Stimulated activated naive CD8-positive, alpha-beta T cell treated with anti-CD3 and anti-CD28 coated beads, Interleukin-15, Interleukin-2, amounts not matched to agents 100 ng/mL and 50 ng/mL, for 24 hours (primary cell): ENCODE measurements at regions not wholly inside any gene's neighbourhood (a gene's known extent, or its start where the extent isn't known, plus 50 kb on each side); places are given as distances from the start of the nearest gene placed in this dataset.

Source experiments
- H3K27ac Mint-ChIP-seq: one replicate; pipeline ENCODE4 v1.8.0; 2021; ENCODE audit warnings: mild to moderate bottlenecking, mixed read lengths
- H3K27me3 Mint-ChIP-seq: one replicate; pipeline ENCODE4 v1.8.0; 2021; ENCODE audit warnings: mixed read lengths
- H3K36me3 Mint-ChIP-seq: one replicate; pipeline ENCODE4 v1.8.0; 2021; ENCODE audit warnings: low read depth, mixed read lengths
- H3K4me1 Mint-ChIP-seq: one replicate; pipeline ENCODE4 v1.8.0; 2021; ENCODE audit warnings: low read depth, mixed read lengths
- H3K4me3 Mint-ChIP-seq: one replicate; pipeline ENCODE4 v1.8.0; 2021; ENCODE audit warnings: mild to moderate bottlenecking, mixed read lengths
- H3K9me3 Mint-ChIP-seq: one replicate; pipeline ENCODE4 v1.8.0; 2021; ENCODE audit warnings: mixed read lengths

GRCh38 chr5:154573011-154573410 lies 95.0 kb upstream of the HAND1 start:
- Mint-ChIP-seq H3K36me3 (no peaks in the 10 kb centered on the region), H3K9me3 (no peaks in the 10 kb centered on the region), H3K27ac (no peak overlapping the region), H3K4me3 (no peak overlapping the region), H3K4me1 (no peaks in the 10 kb centered on the region), H3K27me3 (peaks cover 28% of the 10 kb centered on the region)

- Mint-ChIP-seq H3K4me1 (no peaks in the 10 kb centered on the region), H3K4me3 (no peak overlapping the region), H3K9me3 (no peaks in the 10 kb centered on the region), H3K27me3 (peaks cover 23% of the 10 kb centered on the region), H3K27ac (no peak overlapping the region), H3K36me3 (no peaks in the 10 kb centered on the region)
Measured at GRCh38 chr5:154571325-154572035, 93.5 kb upstream of the HAND1 start.

- Mint-ChIP-seq H3K27me3 (peaks cover 21% of the 10 kb centered on the region), H3K4me1 (no peaks in the 10 kb centered on the region), H3K27ac (no peak overlapping the region), H3K9me3 (no peaks in the 10 kb centered on the region), H3K36me3 (no peaks in the 10 kb centered on the region), H3K4me3 (no peak overlapping the region)
Measured at GRCh38 chr5:154570572-154571324, 92.7 kb upstream of the HAND1 start.

- Mint-ChIP-seq H3K4me3 (no peak overlapping the region), H3K9me3 (no peaks in the 10 kb centered on the region), H3K4me1 (no peaks in the 10 kb centered on the region), H3K27me3 (peaks cover 18% of the 10 kb centered on the region), H3K27ac (no peak overlapping the region), H3K36me3 (no peaks in the 10 kb centered on the region)
Measured at GRCh38 chr5:154568589-154568988, 90.6 kb upstream of the HAND1 start.

GRCh38 chr5:154567155-154567554 lies 89.1 kb upstream of the HAND1 start:
- no peaks in the 10 kb centered on the region for H3K4me1 Mint-ChIP-seq
- no peak overlapping the region for H3K27ac Mint-ChIP-seq
- H3K36me3 Mint-ChIP-seq: no peaks in the 10 kb centered on the region
- H3K4me3 Mint-ChIP-seq: no peak overlapping the region
- H3K9me3 Mint-ChIP-seq: no peaks in the 10 kb centered on the region
- peaks cover 18% of the 10 kb centered on the region for H3K27me3 Mint-ChIP-seq

GRCh38 chr5:154566146-154566680 lies 88.2 kb upstream of the HAND1 start:
- Mint-ChIP-seq H3K36me3 (no peaks in the 10 kb centered on the region), H3K27me3 (peaks cover 21% of the 10 kb centered on the region), H3K4me3 (no peak overlapping the region), H3K4me1 (no peaks in the 10 kb centered on the region), H3K9me3 (no peaks in the 10 kb centered on the region), H3K27ac (no peak overlapping the region)

GRCh38 chr5:154565123-154565522 lies 87.1 kb upstream of the HAND1 start:
- no peaks in the 10 kb centered on the region for H3K9me3 Mint-ChIP-seq
- H3K4me1 Mint-ChIP-seq: no peaks in the 10 kb centered on the region
- H3K4me3 Mint-ChIP-seq: no peak overlapping the region
- H3K27ac Mint-ChIP-seq: no peak overlapping the region
- no peaks in the 10 kb centered on the region for H3K36me3 Mint-ChIP-seq
- H3K27me3 Mint-ChIP-seq: peaks cover 22% of the 10 kb centered on the region

- H3K27ac Mint-ChIP-seq: no peak overlapping the region
- H3K27me3 Mint-ChIP-seq: peaks cover 43% of the 10 kb centered on the region
- no peaks in the 10 kb centered on the region for H3K9me3 Mint-ChIP-seq
- no peaks in the 10 kb centered on the region for H3K4me1 Mint-ChIP-seq
- H3K4me3 Mint-ChIP-seq: no peak overlapping the region
- no peaks in the 10 kb centered on the region for H3K36me3 Mint-ChIP-seq
Measured at GRCh38 chr5:154562244-154562880, 84.3 kb upstream of the HAND1 start.

- Mint-ChIP-seq H3K27me3 (peaks cover 44% of the 10 kb centered on the region), H3K9me3 (peaks cover 6% of the 10 kb centered on the region), H3K4me1 (no peaks in the 10 kb centered on the region), H3K4me3 (no peak overlapping the region), H3K36me3 (no peaks in the 10 kb centered on the region), H3K27ac (no peak overlapping the region)
Measured at GRCh38 chr5:154559398-154560276, 81.6 kb upstream of the HAND1 start.

- Mint-ChIP-seq H3K36me3 (no peaks in the 10 kb centered on the region), H3K27me3 (peaks cover 36% of the 10 kb centered on the region)
Measured at GRCh38 chr5:154557548-154557947, 79.5 kb upstream of the HAND1 start.

GRCh38 chr5:154547551-154547950 lies 69.5 kb upstream of the HAND1 start:
- H3K4me3 Mint-ChIP-seq: no peak overlapping the region
- peaks cover 25% of the 10 kb centered on the region for H3K27me3 Mint-ChIP-seq
- no peaks in the 10 kb centered on the region for H3K4me1 Mint-ChIP-seq
- no peaks in the 10 kb centered on the region for H3K36me3 Mint-ChIP-seq
- no peaks in the 10 kb centered on the region for H3K9me3 Mint-ChIP-seq
- no peak overlapping the region for H3K27ac Mint-ChIP-seq

More at GRCh38 chr5:154557548-154557947, 79.5 kb upstream of the HAND1 start:
- Mint-ChIP-seq H3K9me3 (peaks cover 15% of the 10 kb centered on the region), H3K4me3 (no peak overlapping the region), H3K27ac (no peak overlapping the region), H3K4me1 (no peaks in the 10 kb centered on the region)

- H3K4me3 Mint-ChIP-seq: no peak overlapping the region
- no peaks in the 10 kb centered on the region for H3K36me3 Mint-ChIP-seq
- H3K27ac Mint-ChIP-seq: no peak overlapping the region
- H3K27me3 Mint-ChIP-seq: peaks cover 25% of the 10 kb centered on the region
- no peaks in the 10 kb centered on the region for H3K9me3 Mint-ChIP-seq
- no peaks in the 10 kb centered on the region for H3K4me1 Mint-ChIP-seq
Measured at GRCh38 chr5:154546719-154547118, 68.7 kb upstream of the HAND1 start.

- peaks cover 12% of the 10 kb centered on the region for H3K27me3 Mint-ChIP-seq
- no peaks in the 10 kb centered on the region for H3K4me1 Mint-ChIP-seq
- H3K9me3 Mint-ChIP-seq: no peaks in the 10 kb centered on the region
- H3K36me3 Mint-ChIP-seq: no peaks in the 10 kb centered on the region
- no peak overlapping the region for H3K27ac Mint-ChIP-seq
- no peak overlapping the region for H3K4me3 Mint-ChIP-seq
Measured at GRCh38 chr5:154544646-154545045, 66.6 kb upstream of the HAND1 start.

GRCh38 chr5:154543380-154543779 lies 65.4 kb upstream of the HAND1 start:
- Mint-ChIP-seq H3K27ac (no peak overlapping the region), H3K27me3 (peaks cover 6% of the 10 kb centered on the region), H3K4me1 (no peaks in the 10 kb centered on the region), H3K9me3 (no peaks in the 10 kb centered on the region), H3K36me3 (no peaks in the 10 kb centered on the region), H3K4me3 (no peak overlapping the region)
